Panc1 (cell line): ENCODE measurements at regions not wholly inside any gene's neighbourhood (a gene's known extent, or its start where the extent isn't known, plus 50 kb on each side); places are given as distances from the start of the nearest gene placed in this dataset.
"Not testable (repeated sequence)": the region's sequence is repeated elsewhere in the genome, so short reads cannot be mapped to it uniquely, and the experiment has no call there.

Experiments used
- ATAC-seq: fragments of 200-7000 bp; cut with Tn5 transposase; 2 replicates; pipeline ENCODE4 v1.9.1; 2020; ENCODE audit warnings: mild to moderate bottlenecking, moderate library complexity
- BruUV-seq: library from RNA; stranded (reverse); fragments of 400-500 nt; replicated peaks from 2 replicates; lab custom pipeline; 2021; lab: Mats Ljungman, UMichigan
- CTCF ChIA-PET: fragments of 300-600 bp; sonication (Branson Sonifier 250); formaldehyde crosslinking; loops from one replicate; lab custom pipeline; 2022; ENCODE audit warnings: antibody characterized with exemption; lab: Charles Lee
- POLR2A ChIA-PET: fragments of 300-600 bp; sonication (Branson Sonifier 250); formaldehyde crosslinking; loops from one replicate; lab custom pipeline; 2022; ENCODE audit warnings: antibody characterized with exemption; lab: Charles Lee
- DNase-seq: peaks from one replicate; pipeline ENCODE4 v3.0.0-alpha.2; 2010; ENCODE audit warnings: low read depth, low spot score
- H3K27ac ChIP-seq: 2 replicates; pipeline ENCODE4 v1.5.1; 2011; ENCODE audit warnings: mild to moderate bottlenecking, low read length, inconsistent platforms
- H3K27me3 ChIP-seq: fragments of 200-500 bp; sonication (Bioruptor generic); 2 replicates; pipeline ENCODE4 v1.6.0; 2014; ENCODE audit warnings: low read length, inconsistent platforms; ENCODE audit not compliant: control insufficient read depth, insufficient read depth
- H3K36me3 ChIP-seq: fragments of 200-500 bp; sonication (Bioruptor generic); 2 replicates; pipeline ENCODE4 v1.5.1; 2014; ENCODE audit warnings: inconsistent platforms, mild to moderate bottlenecking, low read length, moderate library complexity; ENCODE audit not compliant: control insufficient read depth, insufficient read depth
- H3K4me1 ChIP-seq: 2 replicates; pipeline ENCODE4 v1.5.1; 2011; ENCODE audit warnings: inconsistent platforms, mild to moderate bottlenecking, low read length, moderate library complexity; ENCODE audit not compliant: control insufficient read depth, insufficient read depth
- H3K4me3 ChIP-seq, 2 experiments: 2 replicates each; pipeline ENCODE4 v1.5.1; 2011 to 2012; ENCODE audit warnings: low read depth in 2 of 2, low read length in 2 of 2, mild to moderate bottlenecking in 2 of 2, inconsistent platforms in 1 of 2, moderate library complexity in 1 of 2
- H3K9me3 ChIP-seq: fragments of 200-500 bp; sonication (Bioruptor generic); 2 replicates; pipeline ENCODE4 v1.5.1; 2014; ENCODE audit warnings: low read depth, mild to moderate bottlenecking, inconsistent platforms, low read length, moderate library complexity; ENCODE audit not compliant: control insufficient read depth, insufficient read depth
- CTCF ChIP-seq: fragments of 450-650 bp; IDR thresholded peaks from 2 replicates; pipeline ENCODE4 v1.5.1; 2017; ENCODE audit warnings: mild to moderate bottlenecking
- POLR2AphosphoS5 ChIP-seq: IDR thresholded peaks from 2 replicates; pipeline ENCODE4 v1.6.1; 2012; ENCODE audit warnings: mild to moderate bottlenecking, low read depth, low read length, moderate library complexity
- REST ChIP-seq, 2 experiments: IDR thresholded peaks; 2 replicates each; pipeline ENCODE4 v1.6.1; 2011 to 2012; ENCODE audit warnings: low read depth in 2 of 2, control low read depth in 1 of 2, low read length in 1 of 2, mild to moderate bottlenecking in 1 of 2, moderate library complexity in 1 of 2; ENCODE audit not compliant: insufficient read depth in 1 of 2
- SIN3A ChIP-seq: IDR thresholded peaks from 2 replicates; pipeline ENCODE4 v1.6.1; 2012; ENCODE audit warnings: low read depth, mild to moderate bottlenecking, low read length, moderate library complexity, borderline replicate concordance; ENCODE audit not compliant: insufficient read depth
- TCF7L2 ChIP-seq: IDR thresholded peaks from 2 replicates; pipeline ENCODE4 v1.6.1; 2011; ENCODE audit warnings: mild to moderate bottlenecking, low read depth, low read length, inconsistent platforms
- in situ Hi-C: cut with HindIII; loops from 2 replicates; pipeline ENCODE4 v1.10.0; 2016; ENCODE audit warnings: low sequenced_read_pairs, low pct_unique_long_range_greater_than_20kb
- intact Hi-C: fragments of 100-400 bp; cut with micrococcal nuclease; formaldehyde crosslinking; loops from one replicate; pipeline ENCODE4 v1.10.0; 2022; ENCODE audit not compliant: unreplicated experiment

GRCh38 chr1:69120126-69120741 lies 447.5 kb upstream of the LRRC7 start:
- H3K4me1 ChIP-seq, in situ Hi-C loops, CTCF ChIA-PET, H3K9me3 ChIP-seq, ATAC-seq, H3K4me3 ChIP-seq, intact Hi-C loops, H3K27ac ChIP-seq, POLR2A ChIA-PET, DNase-seq, H3K27me3 ChIP-seq, H3K36me3 ChIP-seq, BruUV-seq: not testable (repeated sequence)

GRCh38 chr1:69120817-69121216 lies 446.9 kb upstream of the LRRC7 start:
- no peak overlapping the region for H3K27ac ChIP-seq
- DNase-seq (no peak), ATAC-seq (no peak)
- no peaks in the 10 kb centered on the region for H3K27me3 ChIP-seq
- H3K9me3 ChIP-seq = no peaks in the 10 kb centered on the region
- H3K4me1 ChIP-seq = no peaks in the 10 kb centered on the region
- ChIA-PET POLR2A (no interaction called here), CTCF (no interaction called here)
- no peak overlapping the region for H3K4me3 ChIP-seq
- intact Hi-C loops (no loop called here), in situ Hi-C loops (no loop called here)
- no peak for TF ChIP-seq SIN3A
- no peak for TF ChIP-seq CTCF
- TF ChIP-seq REST (IDR thresholded peaks at IDR 0.05; ENCODE audit: insufficient read depth in 1 of 2, low read depth in 2 of 2, low read length in 1 of 2) = no peak
- no peak for TF ChIP-seq TCF7L2
- no peak for TF ChIP-seq POLR2AphosphoS5
- BruUV-seq = no TSS peak
- H3K36me3 ChIP-seq = no peaks in the 10 kb centered on the region

GRCh38 chr1:69121723-69122122 lies 446.0 kb upstream of the LRRC7 start:
- no peaks in the 10 kb centered on the region for H3K36me3 ChIP-seq
- H3K27ac ChIP-seq = no peak overlapping the region
- DNase-seq (no peak), ATAC-seq (no peak)
- TF ChIP-seq REST (IDR thresholded peaks at IDR 0.05; ENCODE audit: insufficient read depth in 1 of 2, low read depth in 2 of 2, low read length in 1 of 2) (no peak), POLR2AphosphoS5 (no peak), CTCF (no peak), SIN3A (no peak), TCF7L2 (no peak)
- no peaks in the 10 kb centered on the region for H3K27me3 ChIP-seq
- POLR2A ChIA-PET = no interaction called here
- BruUV-seq = no TSS peak
- CTCF ChIA-PET = no interaction called here
- H3K4me3 ChIP-seq = no peak overlapping the region
- in situ Hi-C loops (no loop called here), intact Hi-C loops (no loop called here)
- H3K9me3 ChIP-seq = no peaks in the 10 kb centered on the region
- no peaks in the 10 kb centered on the region for H3K4me1 ChIP-seq
